H9 (cell line): ENCODE measurements at regions not wholly inside any gene's neighbourhood (a gene's known extent, or its start where the extent isn't known, plus 50 kb on each side); places are given as distances from the start of the nearest gene placed in this dataset.
"Not testable (repeated sequence)": the region's sequence is repeated elsewhere in the genome, so short reads cannot be mapped to it uniquely, and the experiment has no call there.

Experiments used
- DNase-seq: peaks from one replicate; pipeline ENCODE4 v3.0.0-alpha.2; 2017
- H2AFZ ChIP-seq: one replicate; pipeline ENCODE4 v1.6.1; 2013; ENCODE audit warnings: mild to moderate bottlenecking, low read length, control low read depth, moderate library complexity
- H2AK5ac ChIP-seq: 2 replicates; pipeline ENCODE4 v1.6.1; 2013; ENCODE audit warnings: low read length, control low read depth, mixed read lengths; ENCODE audit not compliant: insufficient read length
- H2BK120ac ChIP-seq: one replicate; pipeline ENCODE4 v1.6.1; 2013; ENCODE audit warnings: low read depth, mild to moderate bottlenecking, low read length, control low read depth, inconsistent platforms; ENCODE audit not compliant: poor library complexity, severe bottlenecking
- H2BK12ac ChIP-seq: 2 replicates; pipeline ENCODE4 v1.6.1; 2013; ENCODE audit warnings: low read length, control low read depth, mixed read lengths, low read depth; ENCODE audit not compliant: insufficient read length
- H2BK15ac ChIP-seq: 2 replicates; pipeline ENCODE4 v1.6.1; 2013; ENCODE audit warnings: low read depth, low read length, control low read depth
- H2BK20ac ChIP-seq: one replicate; pipeline ENCODE4 v1.6.1; 2013; ENCODE audit warnings: low read depth, mild to moderate bottlenecking, low read length, control low read depth, inconsistent platforms; ENCODE audit not compliant: poor library complexity, severe bottlenecking
- H2BK5ac ChIP-seq: 2 replicates; pipeline ENCODE4 v1.6.1; 2013; ENCODE audit warnings: low read length, control low read depth, mixed read lengths; ENCODE audit not compliant: insufficient read length
- H3K14ac ChIP-seq: 2 replicates; pipeline ENCODE4 v1.6.1; 2013; ENCODE audit warnings: low read length, control low read depth; ENCODE audit not compliant: insufficient read depth
- H3K18ac ChIP-seq: 2 replicates; pipeline ENCODE4 v1.6.1; 2013; ENCODE audit warnings: low read depth, mild to moderate bottlenecking, mixed read lengths, low read length, control low read depth; ENCODE audit not compliant: insufficient read length
- H3K23ac ChIP-seq: 2 replicates; pipeline ENCODE4 v1.6.1; 2013; ENCODE audit warnings: low read length, control low read depth, mixed read lengths, low read depth; ENCODE audit not compliant: insufficient read length
- H3K23me2 ChIP-seq: 2 replicates; pipeline ENCODE4 v1.6.1; 2013; ENCODE audit warnings: low read depth, mild to moderate bottlenecking, mixed read lengths, low read length, control low read depth; ENCODE audit not compliant: insufficient read length, poor library complexity, severe bottlenecking
- H3K27ac ChIP-seq: 2 replicates; pipeline ENCODE4 v1.5.1; 2013; ENCODE audit warnings: low read length, control low read depth, mixed read lengths, low read depth; ENCODE audit not compliant: insufficient read length
- H3K27me3 ChIP-seq: 2 replicates; pipeline ENCODE4 v1.6.1; 2013; ENCODE audit warnings: low read length, control low read depth, inconsistent platforms; ENCODE audit not compliant: insufficient read depth
- H3K4ac ChIP-seq: 2 replicates; pipeline ENCODE4 v1.6.1; 2013; ENCODE audit warnings: low read depth, mild to moderate bottlenecking, control low read depth, inconsistent platforms, low read length, moderate library complexity
- H3K4me1 ChIP-seq: 2 replicates; pipeline ENCODE4 v1.6.1; 2013; ENCODE audit warnings: low read length, control low read depth, inconsistent platforms; ENCODE audit not compliant: insufficient read depth
- H3K4me2 ChIP-seq: 2 replicates; pipeline ENCODE4 v1.6.1; 2013; ENCODE audit warnings: low read length, control low read depth, mixed read lengths; ENCODE audit not compliant: insufficient read length, insufficient read depth
- H3K56ac ChIP-seq: 2 replicates; pipeline ENCODE4 v1.6.1; 2013; ENCODE audit warnings: low read depth, mild to moderate bottlenecking, mixed read lengths, low read length, control low read depth; ENCODE audit not compliant: insufficient read length
- H3K79me1 ChIP-seq: 2 replicates; pipeline ENCODE4 v1.6.1; 2013; ENCODE audit warnings: low read depth, mild to moderate bottlenecking, moderate library complexity, low read length, control low read depth, inconsistent platforms; ENCODE audit not compliant: insufficient read depth, poor library complexity, severe bottlenecking
- H3K79me2 ChIP-seq: 2 replicates; pipeline ENCODE4 v1.6.1; 2013; ENCODE audit warnings: low read length, control low read depth, inconsistent platforms; ENCODE audit not compliant: insufficient read depth
- H3K9ac ChIP-seq: 2 replicates; pipeline ENCODE4 v1.6.1; 2013; ENCODE audit warnings: low read length, control low read depth, mixed read lengths; ENCODE audit not compliant: insufficient read length; ENCODE audit errors: extremely low read depth
- H3K9me3 ChIP-seq: one replicate; pipeline ENCODE4 v1.6.1; 2013; ENCODE audit warnings: low read depth, low read length, inconsistent platforms; ENCODE audit not compliant: control insufficient read depth
- H3T11ph ChIP-seq: one replicate; pipeline ENCODE4 v1.6.1; 2013; ENCODE audit warnings: mild to moderate bottlenecking, low read length, control low read depth, inconsistent platforms
- H4K20me1 ChIP-seq: one replicate; pipeline ENCODE4 v1.6.1; 2013; ENCODE audit not compliant: control insufficient read depth, insufficient read length, insufficient read depth
- H4K5ac ChIP-seq: 2 replicates; pipeline ENCODE4 v1.6.1; 2013; ENCODE audit warnings: low read depth, mild to moderate bottlenecking, mixed read lengths, low read length, control low read depth; ENCODE audit not compliant: insufficient read length
- H4K8ac ChIP-seq: replicated peaks from 2 replicates; pipeline ENCODE4 v1.6.1; 2013; ENCODE audit warnings: low read length, control low read depth, mixed read lengths, low read depth; ENCODE audit not compliant: insufficient read length
- H4K91ac ChIP-seq: 2 replicates; pipeline ENCODE4 v1.6.1; 2013; ENCODE audit warnings: low read depth, mild to moderate bottlenecking, moderate library complexity, mixed read lengths, low read length, control low read depth; ENCODE audit not compliant: insufficient read length
- H3K27ac Mint-ChIP-seq, 3 experiments: 2 replicates in 2 of 3; 3 replicates in 1 of 3; pipeline ENCODE4 v1.8.0; 2020 to 2021; ENCODE audit warnings: mixed read lengths in 3 of 3, mild to moderate bottlenecking in 1 of 3, moderate library complexity in 1 of 3
- H3K27me3 Mint-ChIP-seq: 2 replicates; pipeline ENCODE4 v1.8.0; 2021; ENCODE audit warnings: low read depth, mild to moderate bottlenecking, moderate library complexity, mixed read lengths
- H3K36me3 Mint-ChIP-seq, 3 experiments: 2 replicates in 2 of 3; 3 replicates in 1 of 3; pipeline ENCODE4 v1.8.0; 2020 to 2021; ENCODE audit warnings: low read depth in 3 of 3, mixed read lengths in 3 of 3; ENCODE audit not compliant: insufficient read depth in 1 of 3
- H3K4me1 Mint-ChIP-seq, 2 experiments: 2 replicates each; pipeline ENCODE4 v1.8.0; 2020; ENCODE audit warnings: mixed read lengths in 2 of 2
- H3K4me3 Mint-ChIP-seq, 2 experiments: 2 replicates in 1 of 2; 3 replicates in 1 of 2; pipeline ENCODE4 v1.8.0; 2020 to 2021; ENCODE audit warnings: mild to moderate bottlenecking in 2 of 2, mixed read lengths in 2 of 2, moderate library complexity in 1 of 2
- H3K9me3 Mint-ChIP-seq, 2 experiments: 2 replicates in 1 of 2; 3 replicates in 1 of 2; pipeline ENCODE4 v1.8.0; 2020; ENCODE audit warnings: mild to moderate bottlenecking in 2 of 2, mixed read lengths in 2 of 2, moderate library complexity in 1 of 2
- CTCF ChIP-seq: fragments of 200-600 bp; sonication (generic); conservative IDR thresholded peaks from 3 replicates; pipeline ENCODE4 v1.8.0; 2021; ENCODE audit warnings: antibody characterized with exemption, mild to moderate bottlenecking
- WGBS: extraction: QIAGEN DNeasy Blood & Tissue Kit; methylation state at CpG from one replicate; pipeline ENCODE4 v1.1.7; 2013; ENCODE audit warnings: missing lambda C conversion rate, low lambda C conversion rate, mixed read lengths; ENCODE audit not compliant: insufficient read length; ENCODE audit errors: extremely low coverage; 5-methylcytosine and 5-hydroxymethylcytosine counted together

- WGBS, result no CpG with 5 or more reads among the region's 6 CpGs
- Histone ChIP-seq H2BK12ac (no peak overlapping the region), H2AK5ac (no peak overlapping the region), H3K56ac (no peak overlapping the region), H3K79me2 (no peaks in the 10 kb centered on the region), H3K23ac (no peak overlapping the region), H3T11ph (no peak overlapping the region), H4K20me1 (no peaks in the 10 kb centered on the region), H3K23me2 (no peaks in the 10 kb centered on the region), H3K18ac (no peak overlapping the region), H3K79me1 (no peaks in the 10 kb centered on the region), H3K9me3 (no peaks in the 10 kb centered on the region), H3K14ac (no peak overlapping the region), H3K27ac (no peak overlapping the region), H3K4me1 (peaks cover 3% of the 10 kb centered on the region; the same call in 1 of the 2 replicates), H4K5ac (no peak overlapping the region), H2BK5ac (no peak overlapping the region), H2AFZ (no peak overlapping the region), H3K4me2 (no peak overlapping the region), H4K91ac (no peak overlapping the region), H2BK15ac (no peak overlapping the region), H3K9ac (no peak overlapping the region), H2BK120ac (no peak overlapping the region), H2BK20ac (no peak overlapping the region), H3K4ac (no peak overlapping the region), H3K27me3 (no peaks in the 10 kb centered on the region), H4K8ac (no peak overlapping the region)
- no peak for DNase-seq
- Mint-ChIP-seq H3K36me3 (no peaks in the 10 kb centered on the region; a peak in 1 of 7 replicates), H3K27me3 (peaks cover 13% of the 10 kb centered on the region), H3K4me1 (peaks cover 39 to 45% of the 10 kb centered on the region in 2 experiments), H3K27ac (peak overlapping the region in 1 of 3 experiments; percentile 75; a peak in 1 of 7 replicates), H3K4me3 (peak overlapping the region; percentile 64 to 76; a peak in 4 of 5 replicates), H3K9me3 (no peaks in the 10 kb centered on the region)
- no peak for TF ChIP-seq CTCF
Measured at GRCh38 chr13:40356011-40356410, 310.4 kb downstream of the FOXO1 start.

- H3K79me1 ChIP-seq, H3K9me3 Mint-ChIP-seq, H4K20me1 ChIP-seq, H2BK12ac ChIP-seq, H4K91ac ChIP-seq, H2BK15ac ChIP-seq, H3K4me1 ChIP-seq, DNase-seq, H3K36me3 Mint-ChIP-seq, H3K4ac ChIP-seq, H4K8ac ChIP-seq, H2BK20ac ChIP-seq, H3K23me2 ChIP-seq, H2BK5ac ChIP-seq, H3K9ac ChIP-seq, H2AFZ ChIP-seq, H2AK5ac ChIP-seq, H3K79me2 ChIP-seq, H3K9me3 ChIP-seq, H3K23ac ChIP-seq, H3K27me3 ChIP-seq, H3K4me2 ChIP-seq, H3K56ac ChIP-seq, H4K5ac ChIP-seq, H3K27ac ChIP-seq: not testable (repeated sequence)
- Histone ChIP-seq H2BK120ac (peak overlapping the region; percentile 88), H3K18ac (peak overlapping the region; percentile 75), H3K14ac (peak overlapping the region; percentile 63; the same call in 1 of the 2 replicates), H3T11ph (peak overlapping the region; percentile 90)
- Mint-ChIP-seq H3K4me1 (peaks cover 36 to 40% of the 10 kb centered on the region in 2 experiments), H3K27me3 (peaks cover 13% of the 10 kb centered on the region), H3K4me3 (peak overlapping the region; percentile 64 to 76), H3K27ac (peak overlapping the region in 1 of 3 experiments; percentile 75; a peak in 1 of 7 replicates)
- no CpG with 5 or more reads among the region's 22 CpGs for WGBS
Measured at GRCh38 chr13:40356458-40356857, 310.0 kb downstream of the FOXO1 start.
